Activated T-helper 2 cell treated with anti-CD3 and anti-CD28 coated beads, Interferon-gamma antibody, Interleukin-2, Interleukin-4, amounts not matched to agents 10 μg/mL and 5 μg/mL and 100 μg/mL, durations not matched to agents 14 hours and 24 hours and 36 hours (primary cell): ENCODE measurements at regions not wholly inside any gene's neighbourhood (a gene's known extent, or its start where the extent isn't known, plus 50 kb on each side); places are given as distances from the start of the nearest gene placed in this dataset.

Source experiments
- DNase-seq: peaks from one replicate; pipeline ENCODE4 v3.0.0; 2021; ENCODE audit warnings: low spot score
- H3K27ac Mint-ChIP-seq: one replicate; pipeline ENCODE4 v1.8.0; 2021; ENCODE audit warnings: mixed read lengths
- H3K27me3 Mint-ChIP-seq: one replicate; pipeline ENCODE4 v1.8.0; 2021; ENCODE audit warnings: low read depth, mixed read lengths
- H3K36me3 Mint-ChIP-seq: one replicate; pipeline ENCODE4 v1.8.0; 2021; ENCODE audit warnings: low read depth, mixed read lengths
- H3K4me1 Mint-ChIP-seq: one replicate; pipeline ENCODE4 v1.8.0; 2021; ENCODE audit warnings: low read depth, mixed read lengths
- H3K4me3 Mint-ChIP-seq: one replicate; pipeline ENCODE4 v1.8.0; 2021; ENCODE audit warnings: low read depth, mild to moderate bottlenecking, moderate library complexity, mixed read lengths
- H3K9me3 Mint-ChIP-seq: one replicate; pipeline ENCODE4 v1.8.0; 2021; ENCODE audit warnings: mixed read lengths
- intact Hi-C: fragments of 100-400 bp; cut with micrococcal nuclease; formaldehyde crosslinking; loops from one replicate; pipeline ENCODE4 v1.15.1; 2023

DNA sequence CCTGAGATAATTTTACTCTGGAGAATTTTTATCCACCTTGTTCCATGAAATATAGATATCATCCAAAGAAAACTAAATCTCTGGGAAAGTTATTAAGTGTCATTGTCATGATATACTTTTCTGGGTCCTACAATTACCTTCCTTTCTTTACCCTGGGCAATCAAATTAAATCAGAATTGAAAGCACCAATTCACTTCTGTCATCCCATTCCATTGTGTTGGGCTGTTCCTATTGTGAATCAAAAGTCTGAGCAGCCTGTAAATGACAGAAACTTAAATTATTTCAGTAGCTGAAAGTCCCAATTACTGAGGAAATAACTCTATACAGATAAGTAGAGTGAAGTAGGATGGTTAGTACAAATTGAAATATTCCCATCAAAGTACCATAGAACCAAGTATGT, 1284.2 kb downstream of the EFNB2 start:
- DNase-seq = no peak
- intact Hi-C loops = no loop called here
- H3K9me3 Mint-ChIP-seq = no peaks in the 10 kb centered on the region
- H3K4me1 Mint-ChIP-seq = no peaks in the 10 kb centered on the region
- no peak overlapping the region for H3K4me3 Mint-ChIP-seq
- no peaks in the 10 kb centered on the region for H3K36me3 Mint-ChIP-seq
- H3K27ac Mint-ChIP-seq = no peak overlapping the region
- H3K27me3 Mint-ChIP-seq = no peaks in the 10 kb centered on the region

DNA sequence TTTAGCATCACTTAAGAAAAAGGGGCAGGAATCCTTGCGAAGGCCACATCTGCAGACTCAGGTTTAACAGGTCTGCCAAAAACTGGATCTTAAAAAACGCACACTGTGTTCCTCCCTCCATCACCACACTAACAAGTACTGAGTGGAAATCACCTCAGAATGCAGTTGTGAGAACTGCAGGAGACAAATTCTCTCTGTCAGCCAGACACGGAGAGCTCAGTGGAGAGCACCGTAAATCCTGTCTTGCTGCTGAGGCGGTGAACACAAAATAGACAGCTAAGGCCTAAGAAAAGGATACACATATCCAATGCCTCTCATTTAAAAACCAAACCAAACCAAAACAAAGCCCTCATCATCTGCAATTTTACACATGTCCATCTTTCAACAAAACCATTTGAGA, 1287.6 kb downstream of the EFNB2 start:
- Mint-ChIP-seq H3K4me3 (no peak overlapping the region), H3K27ac (no peak overlapping the region), H3K9me3 (no peaks in the 10 kb centered on the region), H3K27me3 (no peaks in the 10 kb centered on the region), H3K4me1 (no peaks in the 10 kb centered on the region), H3K36me3 (no peaks in the 10 kb centered on the region)
- DNase-seq = no peak
- intact Hi-C loops = no loop called here

GRCh38 chr13:105240371-105240770, 1295.1 kb downstream of the EFNB2 start:
- intact Hi-C loops = no loop called here
- Mint-ChIP-seq H3K27ac (no peak overlapping the region), H3K9me3 (no peaks in the 10 kb centered on the region), H3K4me1 (no peaks in the 10 kb centered on the region), H3K27me3 (no peaks in the 10 kb centered on the region), H3K36me3 (no peaks in the 10 kb centered on the region), H3K4me3 (no peak overlapping the region)
- no peak for DNase-seq

- intact Hi-C loops = no loop called here
- no peak for DNase-seq
- no peak overlapping the region for H3K27ac Mint-ChIP-seq
- H3K4me3 Mint-ChIP-seq = no peak overlapping the region
- H3K4me1 Mint-ChIP-seq = no peaks in the 10 kb centered on the region
- H3K36me3 Mint-ChIP-seq = no peaks in the 10 kb centered on the region
- no peaks in the 10 kb centered on the region for H3K9me3 Mint-ChIP-seq
- H3K27me3 Mint-ChIP-seq = no peaks in the 10 kb centered on the region
Observed at GRCh38 chr13:105232439-105232838, 1303.0 kb downstream of the EFNB2 start.

DNA sequence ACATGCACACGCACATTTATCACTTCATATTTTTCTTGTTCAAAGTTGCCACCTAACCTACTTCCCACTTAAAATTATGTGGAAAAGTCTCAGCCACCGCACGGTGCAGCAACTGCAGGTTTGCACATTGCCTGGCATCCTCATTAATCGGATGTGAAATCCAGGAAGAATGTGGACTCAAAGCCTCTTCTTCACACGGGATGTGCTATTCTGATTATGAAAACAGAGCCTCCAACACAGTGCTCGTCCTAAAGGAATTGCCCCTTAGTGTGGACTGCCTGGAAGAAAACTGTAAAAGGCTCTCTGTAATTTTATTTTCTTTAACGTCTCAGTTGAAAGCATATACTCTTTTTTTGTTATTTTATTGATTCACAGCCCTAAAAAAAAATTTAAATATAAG, 1303.5 kb downstream of the EFNB2 start:
- no peaks in the 10 kb centered on the region for H3K9me3 Mint-ChIP-seq
- no peaks in the 10 kb centered on the region for H3K4me1 Mint-ChIP-seq
- H3K27me3 Mint-ChIP-seq = no peaks in the 10 kb centered on the region
- intact Hi-C loops = no loop called here
- no peak overlapping the region for H3K27ac Mint-ChIP-seq
- no peak overlapping the region for H3K4me3 Mint-ChIP-seq
- no peaks in the 10 kb centered on the region for H3K36me3 Mint-ChIP-seq
- DNase-seq = no peak

DNA sequence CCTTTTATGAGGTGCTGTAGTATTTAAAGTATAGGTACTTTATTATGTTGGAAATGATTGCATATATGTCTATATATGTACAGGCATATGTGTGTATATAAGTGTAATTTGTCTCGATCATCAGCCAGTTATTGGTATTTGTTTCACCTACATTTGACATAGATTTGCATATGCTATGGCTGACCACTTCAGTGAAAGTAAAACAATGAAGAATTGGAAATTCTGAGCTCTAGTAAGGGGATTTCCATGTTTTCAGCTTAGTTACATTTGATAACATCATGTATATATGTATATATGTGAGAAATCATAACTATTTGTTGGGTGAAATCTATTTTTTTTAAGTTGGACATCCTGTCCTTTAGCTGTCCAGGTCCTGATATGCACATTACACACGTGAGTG, 1303.9 kb downstream of the EFNB2 start:
- Mint-ChIP-seq H3K9me3 (no peaks in the 10 kb centered on the region), H3K4me3 (no peak overlapping the region), H3K27ac (no peak overlapping the region), H3K36me3 (no peaks in the 10 kb centered on the region), H3K4me1 (no peaks in the 10 kb centered on the region), H3K27me3 (no peaks in the 10 kb centered on the region)
- intact Hi-C loops = no loop called here
- no peak for DNase-seq

- Mint-ChIP-seq H3K4me3 (no peak overlapping the region), H3K27ac (no peak overlapping the region), H3K4me1 (no peaks in the 10 kb centered on the region), H3K36me3 (no peaks in the 10 kb centered on the region), H3K9me3 (no peaks in the 10 kb centered on the region), H3K27me3 (no peaks in the 10 kb centered on the region)
- no peak for DNase-seq
- intact Hi-C loops = no loop called here
Observed at GRCh38 chr13:105220881-105221280, 1314.6 kb downstream of the EFNB2 start.

DNA sequence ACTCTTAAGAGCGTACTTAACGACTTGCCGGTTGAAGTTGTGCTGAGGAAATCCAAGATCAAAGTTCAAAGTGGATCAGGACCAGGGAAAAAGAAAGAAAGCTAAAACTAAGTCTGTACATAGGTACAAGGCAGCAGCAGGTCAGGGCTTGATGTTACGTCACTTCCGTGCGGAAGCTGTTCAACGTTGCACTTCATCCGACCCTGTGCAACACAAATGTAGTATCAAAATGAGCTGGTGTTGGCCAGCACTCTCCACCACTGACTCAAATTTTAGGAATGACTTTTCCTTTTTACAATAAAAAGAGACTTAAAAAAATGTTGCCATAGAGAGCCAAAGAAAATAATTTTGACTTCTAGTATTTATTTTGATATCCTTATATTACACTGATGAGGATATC, 1315.4 kb downstream of the EFNB2 start:
- intact Hi-C loops = no loop called here
- no peaks in the 10 kb centered on the region for H3K27me3 Mint-ChIP-seq
- DNase-seq = no peak
- H3K4me3 Mint-ChIP-seq = no peak overlapping the region
- no peaks in the 10 kb centered on the region for H3K36me3 Mint-ChIP-seq
- no peaks in the 10 kb centered on the region for H3K4me1 Mint-ChIP-seq
- H3K9me3 Mint-ChIP-seq = no peaks in the 10 kb centered on the region
- H3K27ac Mint-ChIP-seq = no peak overlapping the region

- Mint-ChIP-seq H3K4me3 (no peak overlapping the region), H3K4me1 (no peaks in the 10 kb centered on the region), H3K9me3 (no peaks in the 10 kb centered on the region), H3K27ac (no peak overlapping the region), H3K27me3 (no peaks in the 10 kb centered on the region), H3K36me3 (no peaks in the 10 kb centered on the region)
- DNase-seq = no peak
- intact Hi-C loops = no loop called here
Observed at GRCh38 chr13:105219651-105220050, 1315.8 kb downstream of the EFNB2 start.

DNA sequence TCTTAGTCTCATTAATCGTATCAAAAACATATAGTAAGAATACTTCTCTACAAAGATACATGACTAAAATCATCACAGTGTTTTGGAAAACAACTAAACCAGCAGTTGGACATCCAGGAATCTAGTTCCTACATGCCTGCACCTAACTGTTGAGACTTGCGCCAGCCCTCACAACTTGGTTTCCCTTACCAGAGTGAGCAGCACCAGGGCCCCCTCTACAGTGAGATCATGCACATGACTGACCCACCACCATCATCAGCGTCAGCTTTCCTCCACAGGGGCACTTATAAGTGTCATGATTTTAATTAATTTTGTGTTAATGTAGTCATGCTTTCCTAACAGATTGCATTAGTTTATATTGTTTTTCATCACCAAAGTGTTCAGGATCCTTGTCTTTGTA, 1322.0 kb downstream of the EFNB2 start:
- Mint-ChIP-seq H3K9me3 (no peaks in the 10 kb centered on the region), H3K36me3 (no peaks in the 10 kb centered on the region), H3K4me3 (no peak overlapping the region), H3K27ac (no peak overlapping the region), H3K4me1 (no peaks in the 10 kb centered on the region), H3K27me3 (no peaks in the 10 kb centered on the region)
- intact Hi-C loops = no loop called here
- no peak for DNase-seq

GRCh38 chr13:105207572-105208293, 1327.7 kb downstream of the EFNB2 start:
- no peak for DNase-seq
- H3K27me3 Mint-ChIP-seq = no peaks in the 10 kb centered on the region
- no peaks in the 10 kb centered on the region for H3K36me3 Mint-ChIP-seq
- no peaks in the 10 kb centered on the region for H3K9me3 Mint-ChIP-seq
- intact Hi-C loops = no loop called here
- no peak overlapping the region for H3K4me3 Mint-ChIP-seq
- no peaks in the 10 kb centered on the region for H3K4me1 Mint-ChIP-seq
- no peak overlapping the region for H3K27ac Mint-ChIP-seq

DNA sequence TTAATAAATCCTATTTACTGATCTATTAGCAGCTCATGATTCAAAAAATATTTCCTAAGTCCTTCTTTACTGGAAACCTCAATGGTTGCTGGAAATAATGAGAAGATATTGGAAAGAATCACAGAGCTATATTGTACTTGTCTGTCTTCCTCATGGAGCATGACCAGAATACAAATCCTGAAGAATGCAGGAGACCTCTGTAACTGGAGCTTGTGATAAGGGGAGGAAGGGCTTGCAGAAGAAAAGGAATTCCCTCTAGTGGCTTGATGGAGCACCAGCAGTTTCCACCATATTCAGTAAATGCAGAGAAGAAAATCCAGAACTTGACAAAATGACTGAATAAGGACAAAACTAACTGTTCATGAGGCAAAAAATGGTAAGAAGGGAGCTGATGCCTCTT, 1333.1 kb downstream of the EFNB2 start:
- intact Hi-C loops = no loop called here
- H3K27me3 Mint-ChIP-seq = no peaks in the 10 kb centered on the region
- no peaks in the 10 kb centered on the region for H3K4me1 Mint-ChIP-seq
- DNase-seq = no peak
- no peaks in the 10 kb centered on the region for H3K9me3 Mint-ChIP-seq
- H3K27ac Mint-ChIP-seq = no peak overlapping the region
- H3K4me3 Mint-ChIP-seq = no peak overlapping the region
- no peaks in the 10 kb centered on the region for H3K36me3 Mint-ChIP-seq

- H3K36me3 Mint-ChIP-seq = no peaks in the 10 kb centered on the region
- intact Hi-C loops = no loop called here
Observed at GRCh38 chr13:105201351-105201750, 1334.1 kb downstream of the EFNB2 start.

DNA sequence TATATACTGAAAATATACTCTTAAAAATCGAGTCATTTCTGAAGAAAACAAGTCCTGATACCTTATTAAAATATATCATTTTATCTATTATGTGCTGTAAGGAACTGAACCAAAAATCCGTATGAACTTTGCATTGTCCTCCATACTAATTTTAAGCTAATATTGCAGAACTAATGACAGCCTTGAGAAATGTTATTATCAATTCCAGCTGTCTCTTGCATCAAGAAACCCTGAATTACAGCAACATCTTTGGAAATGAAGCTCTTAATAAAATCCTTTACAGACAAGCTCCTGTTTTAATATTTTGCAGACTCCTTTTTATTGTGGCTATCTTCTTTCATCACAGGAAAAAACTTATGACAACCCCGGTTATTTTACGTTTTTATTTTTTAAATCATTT, 1335.3 kb downstream of the EFNB2 start:
- no peaks in the 10 kb centered on the region for H3K4me1 Mint-ChIP-seq
- no peak for DNase-seq
- intact Hi-C loops = no loop called here
- H3K4me3 Mint-ChIP-seq = no peak overlapping the region
- no peaks in the 10 kb centered on the region for H3K9me3 Mint-ChIP-seq
- no peak overlapping the region for H3K27ac Mint-ChIP-seq
- no peaks in the 10 kb centered on the region for H3K27me3 Mint-ChIP-seq
- no peaks in the 10 kb centered on the region for H3K36me3 Mint-ChIP-seq

More at GRCh38 chr13:105201351-105201750, 1334.1 kb downstream of the EFNB2 start:
- Mint-ChIP-seq H3K4me1 (no peaks in the 10 kb centered on the region), H3K9me3 (no peaks in the 10 kb centered on the region), H3K4me3 (no peak overlapping the region), H3K27ac (no peak overlapping the region), H3K27me3 (no peaks in the 10 kb centered on the region)
- DNase-seq = no peak
